HG03354 (cell line): ENCODE measurements at regions not wholly inside any gene's neighbourhood (a gene's known extent, or its start where the extent isn't known, plus 50 kb on each side); places are given as distances from the start of the nearest gene placed in this dataset.

Experiments used
- ATAC-seq: cut with Tn5 transposase; IDR thresholded peaks from one replicate; pipeline ENCODE4 v1.9.1; 2021; ENCODE audit warnings: mild to moderate bottlenecking; ENCODE audit not compliant: unreplicated experiment, poor library complexity, severe bottlenecking

DNA sequence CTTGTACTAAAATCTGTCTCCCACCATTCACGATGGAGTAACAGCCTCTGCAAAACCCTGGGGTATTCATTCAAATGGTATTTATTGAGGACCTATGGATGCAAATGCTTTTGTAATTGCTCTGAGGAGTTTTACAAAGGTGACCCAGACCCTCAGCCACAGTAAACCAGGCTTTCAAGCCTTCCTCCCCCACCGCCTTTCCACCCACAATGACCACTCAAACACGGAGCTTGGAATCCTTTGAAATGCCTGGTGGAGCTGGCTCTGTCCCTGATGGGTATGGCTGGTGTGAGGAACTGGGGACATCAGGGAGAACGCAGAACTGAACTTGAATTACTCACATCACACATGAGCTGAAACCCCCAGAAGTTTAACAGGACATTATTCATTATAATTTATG is 246.4 kb downstream of the CDH26 start:
- ATAC-seq: no peak

- no peak for ATAC-seq
These were observed 248.0 kb downstream of the CDH26 start for GRCh38 chr20:60206259-60206658.

DNA sequence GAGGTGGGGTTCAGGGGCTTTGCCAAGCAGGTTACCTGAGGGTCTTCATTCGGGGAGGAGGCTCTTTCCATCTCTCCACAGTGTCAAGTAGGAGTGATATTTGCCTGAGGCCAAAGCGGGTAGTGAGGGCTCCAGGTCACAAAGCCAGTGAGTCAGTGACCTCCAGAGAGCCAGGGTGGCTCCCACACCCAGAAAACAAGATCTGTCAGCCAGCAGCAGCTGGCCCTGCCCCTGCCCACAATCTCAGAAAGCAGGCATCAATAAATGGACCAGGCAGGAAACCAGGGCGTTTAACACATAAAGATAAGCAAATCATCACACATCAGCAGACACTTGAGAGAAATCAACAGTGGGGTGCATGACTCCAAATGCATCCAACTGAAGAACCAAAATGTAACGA is 250.8 kb downstream of the CDH26 start:
- ATAC-seq: no peak

GRCh38 chr20:60210779-60211617 is 252.8 kb downstream of the CDH26 start:
- ATAC-seq: peak; percentile 58

DNA sequence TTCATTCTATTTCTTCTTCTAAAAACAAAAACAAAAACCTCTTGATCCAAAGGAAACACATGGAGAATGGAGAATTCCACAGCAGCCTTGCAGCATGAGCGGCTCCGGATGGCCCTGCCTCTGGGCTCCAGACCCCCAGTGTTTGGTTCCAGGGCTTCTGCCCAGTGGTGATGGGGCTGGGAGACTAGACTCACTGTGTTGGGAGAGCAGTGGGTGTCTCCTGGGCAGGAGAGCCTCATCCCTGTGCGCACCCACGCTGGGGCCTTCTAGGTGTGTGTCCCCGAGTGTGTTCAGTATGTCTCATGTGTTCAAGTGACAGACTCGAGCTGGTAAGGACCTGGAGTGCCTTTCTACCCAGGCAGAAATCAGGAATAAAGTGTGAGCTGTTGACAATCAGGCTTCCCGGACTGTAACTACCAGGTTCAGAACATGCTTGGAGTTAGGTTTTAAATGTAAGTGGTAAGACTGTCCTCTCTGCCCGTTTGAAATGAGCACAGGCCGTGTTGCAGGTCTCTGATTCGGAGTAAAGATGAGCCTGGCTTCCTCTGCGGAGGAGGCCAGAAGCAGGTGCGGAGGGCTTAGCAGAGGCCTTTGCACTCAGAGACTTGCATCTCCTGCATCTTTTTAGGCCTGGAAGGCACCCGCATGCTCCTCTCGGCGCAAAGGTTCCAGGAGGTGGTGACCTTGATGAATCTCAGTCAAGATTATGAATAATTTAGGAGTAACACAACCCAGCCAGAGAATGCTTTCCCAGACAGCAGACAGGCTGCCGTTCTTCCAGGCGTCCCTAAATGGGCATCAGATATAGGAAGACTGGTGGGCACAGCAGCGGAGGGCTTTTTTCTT is 253.6 kb downstream of the CDH26 start:
- ATAC-seq: no peak

DNA sequence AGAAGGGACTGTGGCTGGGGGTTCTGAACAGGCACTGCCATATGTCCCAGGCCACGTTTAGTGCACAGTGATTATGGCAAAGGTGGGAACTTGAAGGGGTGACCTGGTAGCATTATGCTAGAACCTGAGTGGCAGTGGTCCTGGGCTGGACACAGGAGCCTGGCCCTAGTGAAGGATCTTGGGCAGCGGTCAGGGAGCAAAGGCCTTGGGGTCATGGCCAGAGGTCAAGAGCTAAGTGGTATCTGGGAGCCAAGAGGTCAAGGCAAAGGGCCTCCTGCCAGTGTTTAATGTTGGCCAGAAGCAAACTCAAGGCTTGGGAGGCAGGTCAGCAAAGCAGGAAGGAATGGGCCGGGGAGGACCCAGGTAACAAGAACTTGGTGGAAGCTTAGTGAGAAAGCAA is 254.5 kb downstream of the CDH26 start:
- no peak for ATAC-seq

DNA sequence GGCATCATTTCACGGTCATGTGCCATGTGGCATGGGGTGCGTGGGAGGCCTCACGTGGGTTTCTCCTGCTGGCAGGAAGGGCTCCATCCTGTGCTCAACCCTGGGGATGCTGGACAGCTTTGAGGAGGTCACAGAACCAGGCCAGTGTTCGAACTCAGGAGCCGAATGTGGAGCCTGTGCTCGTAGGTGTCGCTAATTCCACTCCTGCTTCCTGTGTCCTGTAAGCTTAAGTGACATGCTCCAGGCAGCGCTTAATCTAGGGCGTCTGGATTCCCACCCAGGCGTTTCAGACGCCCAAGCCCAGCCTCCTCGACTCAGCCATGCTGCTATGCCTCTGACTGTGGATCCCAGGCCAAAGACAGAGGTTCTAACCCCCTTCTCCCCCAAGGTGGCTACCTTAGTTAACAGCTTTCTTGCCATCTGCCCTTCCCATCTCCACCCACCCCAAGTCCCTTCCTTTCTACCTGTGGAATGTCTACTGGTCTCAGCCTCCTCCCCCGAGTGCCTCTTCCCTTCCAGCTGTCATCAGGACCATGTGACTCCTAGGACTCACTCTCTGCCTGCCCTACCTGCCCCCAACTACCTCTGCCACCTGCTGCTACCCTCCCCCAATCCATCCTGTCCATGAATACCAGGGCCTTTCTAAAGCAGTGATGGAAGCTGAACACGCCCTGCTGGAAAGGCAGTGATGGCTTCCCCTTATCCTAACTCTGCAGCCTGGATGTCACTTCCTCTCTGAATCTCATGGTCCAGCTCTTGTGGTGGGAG is 255.1 kb downstream of the CDH26 start:
- ATAC-seq: no peak

DNA sequence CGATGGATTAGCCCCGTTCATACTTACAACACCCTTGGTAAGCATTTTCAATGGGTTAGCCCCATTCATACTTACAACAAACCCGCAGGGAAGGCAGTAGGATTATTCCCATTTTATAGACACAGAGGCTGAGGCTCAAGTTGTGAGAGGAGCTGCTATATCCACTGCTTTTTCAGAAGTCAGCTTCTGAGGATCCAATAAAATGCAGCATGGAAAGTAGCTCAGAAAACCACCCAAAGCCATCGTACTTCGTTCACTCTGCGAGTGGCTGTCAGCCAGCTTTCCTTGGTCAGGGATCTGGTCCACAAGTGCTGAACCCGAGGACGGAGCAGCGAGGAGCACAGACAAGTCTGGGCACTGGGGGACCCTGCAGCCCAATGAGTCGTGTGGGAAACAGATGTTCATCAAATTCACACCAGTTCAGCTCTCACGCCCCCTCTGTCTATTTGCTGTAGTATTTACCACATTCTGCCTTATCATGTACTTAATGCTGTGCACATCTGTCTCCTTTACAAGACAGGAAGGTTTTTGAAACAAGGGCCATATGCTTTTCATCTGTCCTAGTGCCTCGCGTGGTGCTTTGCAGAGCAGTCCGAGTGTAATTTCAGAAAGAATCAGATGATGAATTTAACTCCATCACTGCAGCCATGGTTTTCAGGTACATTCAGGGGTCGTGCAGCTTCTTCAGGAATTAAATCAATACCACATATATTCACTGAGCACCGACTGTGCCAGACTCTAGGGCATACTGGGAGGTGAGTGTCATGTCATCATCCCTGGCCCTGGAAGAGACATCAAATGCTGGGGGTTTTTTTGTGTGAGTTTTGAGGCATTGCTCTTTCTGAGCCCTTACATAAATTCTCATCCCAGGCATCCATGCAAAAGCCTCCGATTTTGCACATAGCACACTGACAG is 256.9 kb downstream of the CDH26 start:
- no peak for ATAC-seq

DNA sequence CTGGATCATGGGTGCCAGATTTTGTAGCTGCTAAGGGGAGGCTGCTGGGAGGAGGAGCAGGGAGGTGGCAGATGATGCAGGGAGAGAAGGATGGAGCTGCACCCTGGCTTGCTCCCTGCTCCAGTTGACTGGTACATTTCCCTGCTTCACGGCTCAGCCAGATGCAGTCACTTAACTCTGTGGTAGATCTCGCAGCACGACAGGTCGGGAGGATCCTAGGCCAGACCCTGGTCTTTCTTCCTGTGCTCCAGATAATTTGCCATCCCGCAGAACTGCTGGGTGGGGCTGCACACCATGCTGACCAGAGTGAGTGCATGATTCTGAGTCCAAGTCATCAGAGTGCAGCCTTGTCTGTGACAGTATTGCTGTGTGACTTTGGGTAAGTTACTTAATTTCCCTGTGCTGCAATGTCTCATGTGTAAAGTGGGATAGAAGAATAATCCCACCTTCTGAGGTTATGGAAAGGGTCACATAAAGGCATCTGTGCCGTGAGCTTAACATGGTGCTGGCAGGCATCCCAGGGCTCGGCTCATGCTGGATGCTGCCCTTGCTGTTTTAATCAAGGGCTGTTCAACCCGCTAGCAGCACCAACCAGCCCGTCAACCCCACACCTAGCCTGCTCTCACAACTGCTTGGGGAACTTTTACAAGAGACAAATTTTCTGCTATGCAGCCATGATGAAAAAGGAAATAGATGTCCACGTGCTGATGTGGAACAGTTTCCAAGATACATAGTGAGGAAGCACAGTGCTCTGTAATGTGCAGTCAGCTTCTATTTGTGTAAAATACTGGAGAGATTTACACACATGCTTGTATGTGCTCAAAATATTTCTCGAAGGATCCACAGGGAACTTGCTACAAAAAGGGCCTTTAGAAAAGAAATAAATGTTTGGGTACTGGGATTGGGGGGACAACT is 257.9 kb downstream of the CDH26 start:
- no peak for ATAC-seq

- ATAC-seq: no peak
These were observed 261.0 kb downstream of the CDH26 start for GRCh38 chr20:60219231-60219630.

- ATAC-seq: no peak
These were observed 261.9 kb downstream of the CDH26 start for GRCh38 chr20:60219984-60220562.

DNA sequence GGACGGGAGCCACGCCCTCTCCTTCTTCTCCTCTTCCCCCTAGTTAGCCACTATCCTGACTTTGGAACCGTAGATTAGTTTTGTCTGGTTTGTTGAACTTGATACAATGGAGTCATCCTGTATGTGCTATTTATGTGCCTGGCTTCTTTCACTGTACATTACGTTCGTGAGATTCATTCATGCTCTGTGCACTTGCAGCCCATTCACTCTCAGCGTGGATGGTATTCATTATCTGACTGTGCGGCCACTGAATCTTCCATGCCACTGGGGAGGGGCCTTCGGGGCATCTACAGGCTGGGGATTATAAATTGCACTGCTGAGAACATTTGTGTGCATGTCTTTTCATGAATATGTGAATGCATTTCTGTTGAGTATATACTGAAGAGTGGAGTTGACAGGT is 262.5 kb downstream of the CDH26 start:
- ATAC-seq: no peak

- no peak for ATAC-seq
These were observed 263.4 kb downstream of the CDH26 start for GRCh38 chr20:60221593-60221992.

DNA sequence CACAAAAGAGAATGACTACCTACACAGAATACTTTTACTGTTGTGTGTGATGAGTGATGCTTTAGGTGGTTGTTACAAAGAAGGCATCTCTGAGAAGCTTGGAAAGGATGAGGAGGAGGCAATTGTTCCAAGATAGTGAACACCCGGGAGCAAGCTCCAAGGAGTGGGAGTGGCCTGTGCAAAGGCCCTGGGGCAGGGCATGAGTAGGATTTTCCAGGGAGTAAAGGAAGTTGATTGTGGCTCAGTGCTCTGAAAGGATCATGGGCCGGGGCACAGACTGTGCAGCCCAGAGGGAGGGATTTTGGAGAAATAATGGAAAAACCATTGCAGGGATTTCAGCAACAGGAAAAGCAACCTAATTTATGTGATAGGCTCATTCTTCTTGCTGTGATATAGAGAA is 264.3 kb downstream of the CDH26 start:
- ATAC-seq: no peak

GRCh38 chr20:60223174-60223573 is 265.0 kb downstream of the CDH26 start:
- ATAC-seq: no peak

DNA sequence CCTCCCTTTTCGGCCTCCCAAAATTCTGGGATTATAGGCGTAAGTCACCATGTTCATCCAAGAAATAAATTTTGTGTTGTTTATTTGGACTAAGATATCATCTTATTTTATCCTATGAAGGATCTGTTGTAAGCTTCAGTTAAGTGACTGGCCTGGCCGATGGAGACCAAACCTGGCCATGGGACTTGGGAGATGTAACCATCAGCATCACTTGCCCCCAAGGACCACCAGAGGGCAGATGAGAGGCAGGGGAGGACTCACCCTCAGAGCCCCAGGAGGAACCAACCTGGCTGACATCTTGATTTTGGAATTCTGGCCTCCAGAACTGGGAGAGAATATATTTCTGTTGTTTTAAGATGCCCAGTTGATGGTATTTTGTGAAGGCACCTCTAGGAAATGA is 266.7 kb downstream of the CDH26 start:
- ATAC-seq: no peak

DNA sequence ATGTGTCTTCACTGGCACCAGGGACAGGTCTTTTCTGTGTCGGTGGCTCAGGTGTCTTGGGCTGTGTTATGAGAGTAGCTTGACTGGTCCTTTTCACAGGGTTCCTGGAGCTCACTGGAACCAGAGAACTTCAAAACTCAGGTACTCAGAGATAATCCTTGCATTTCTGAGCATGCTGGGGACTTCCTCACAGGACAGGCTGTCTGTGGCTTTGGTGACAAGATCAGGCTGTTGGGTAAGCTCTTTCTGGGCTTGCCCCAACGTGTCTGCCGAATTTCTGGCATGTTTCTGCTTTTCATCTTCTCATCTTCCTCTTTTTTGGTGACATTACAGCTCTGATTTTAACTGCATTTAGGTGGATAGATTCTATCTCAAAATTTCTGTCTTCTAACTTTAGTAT is 270.0 kb downstream of the CDH26 start:
- ATAC-seq: no peak

GRCh38 chr20:60232380-60232779 is 274.2 kb downstream of the CDH26 start:
- no peak for ATAC-seq
